ENCODE measurements at regions not wholly inside any gene's neighbourhood (a gene's known extent, or its start where the extent isn't known, plus 50 kb on each side); places are given as distances from the start of the nearest gene placed in this dataset.

DNA sequence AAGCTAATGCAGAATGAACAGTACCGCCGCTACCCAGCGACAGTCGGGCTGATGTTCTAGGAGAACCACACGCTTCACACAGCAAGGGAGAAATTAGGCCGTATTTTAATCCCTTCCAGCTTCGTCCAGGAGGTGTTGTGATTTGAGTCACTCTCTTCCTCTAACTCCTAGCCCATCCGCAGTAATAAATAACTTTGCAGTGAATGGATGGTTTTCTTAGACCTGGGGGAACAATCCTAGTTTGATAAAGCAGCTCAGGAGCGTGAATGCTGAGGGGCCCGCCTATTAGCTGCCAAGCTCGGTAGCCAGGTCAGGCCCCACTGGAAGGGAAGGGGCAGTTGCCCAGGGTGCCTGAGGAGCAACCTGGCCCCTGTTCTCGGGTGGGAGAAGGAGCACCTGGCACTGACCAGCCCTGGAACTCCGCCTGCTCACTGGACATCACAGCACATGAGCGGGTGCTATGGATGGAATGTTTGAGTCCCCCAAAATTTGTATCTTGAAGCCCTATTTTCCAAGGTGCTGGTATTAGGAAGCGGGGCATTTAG lies 146.0 kb upstream of the AFDN start:
- TF ChIP-seq, protein P1, sequence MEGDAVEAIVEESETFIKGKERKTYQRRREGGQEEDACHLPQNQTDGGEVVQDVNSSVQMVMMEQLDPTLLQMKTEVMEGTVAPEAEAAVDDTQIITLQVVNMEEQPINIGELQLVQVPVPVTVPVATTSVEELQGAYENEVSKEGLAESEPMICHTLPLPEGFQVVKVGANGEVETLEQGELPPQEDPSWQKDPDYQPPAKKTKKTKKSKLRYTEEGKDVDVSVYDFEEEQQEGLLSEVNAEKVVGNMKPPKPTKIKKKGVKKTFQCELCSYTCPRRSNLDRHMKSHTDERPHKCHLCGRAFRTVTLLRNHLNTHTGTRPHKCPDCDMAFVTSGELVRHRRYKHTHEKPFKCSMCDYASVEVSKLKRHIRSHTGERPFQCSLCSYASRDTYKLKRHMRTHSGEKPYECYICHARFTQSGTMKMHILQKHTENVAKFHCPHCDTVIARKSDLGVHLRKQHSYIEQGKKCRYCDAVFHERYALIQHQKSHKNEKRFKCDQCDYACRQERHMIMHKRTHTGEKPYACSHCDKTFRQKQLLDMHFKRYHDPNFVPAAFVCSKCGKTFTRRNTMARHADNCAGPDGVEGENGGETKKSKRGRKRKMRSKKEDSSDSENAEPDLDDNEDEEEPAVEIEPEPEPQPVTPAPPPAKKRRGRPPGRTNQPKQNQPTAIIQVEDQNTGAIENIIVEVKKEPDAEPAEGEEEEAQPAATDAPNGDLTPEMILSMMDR (conservative IDR thresholded peaks at IDR 0.05; ENCODE audit: low read depth, low read length) = no peak
- TF ChIP-seq CEBPB (IDR thresholded peaks at IDR 0.05; ENCODE audit: low read depth, low read length) (no peak), SMC3 (IDR thresholded peaks at IDR 0.05; ENCODE audit: low read depth, low read length) (no peak), BHLHE40 (IDR thresholded peaks at IDR 0.05; ENCODE audit: low read depth, low read length) (no peak), RCOR1 (IDR thresholded peaks at IDR 0.05; ENCODE audit: insufficient replicate concordance, low read length) (no peak)

Data from IMR-90 (cell line).